ENCODE measurements at regions not wholly inside any gene's neighbourhood (a gene's known extent, or its start where the extent isn't known, plus 50 kb on each side); places are given as distances from the start of the nearest gene placed in this dataset.
"Not testable (repeated sequence)": the region's sequence is repeated elsewhere in the genome, so short reads cannot be mapped to it uniquely, and the experiment has no call there.

- DNase-seq (ENCODE audit: low read depth), result no peak
Measured at GRCh38 chr12:114812384-114812783, 128.4 kb upstream of the TBX3 start.

- no peak for DNase-seq (ENCODE audit: low read depth)
Measured at GRCh38 chr12:114809097-114809496, 125.1 kb upstream of the TBX3 start.

- DNase-seq (ENCODE audit: low read depth), result not testable (repeated sequence)
Measured at GRCh38 chr12:114801381-114801780, 117.4 kb upstream of the TBX3 start.

DNA sequence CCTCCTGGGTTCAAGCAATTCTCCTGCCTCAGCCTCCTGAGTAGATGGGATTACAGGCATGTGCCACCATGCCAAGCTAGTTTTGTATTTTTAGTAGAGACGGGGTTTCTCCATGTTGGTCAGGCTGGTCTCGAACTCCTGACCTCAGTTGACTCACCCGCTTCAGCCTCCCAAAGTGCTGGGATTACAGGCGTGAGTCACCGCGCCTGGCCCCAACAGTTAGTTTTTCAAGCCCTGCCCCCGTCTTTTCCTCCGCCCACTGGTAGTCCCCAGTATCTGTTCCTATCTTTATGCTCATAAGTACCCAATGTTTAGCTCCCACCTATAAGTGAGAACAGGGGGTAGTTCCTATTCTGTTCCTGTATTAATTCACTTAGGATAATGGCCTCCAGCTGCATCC is 116.6 kb upstream of the TBX3 start:
- DNase-seq (ENCODE audit: low read depth), result not testable (repeated sequence)

DNA sequence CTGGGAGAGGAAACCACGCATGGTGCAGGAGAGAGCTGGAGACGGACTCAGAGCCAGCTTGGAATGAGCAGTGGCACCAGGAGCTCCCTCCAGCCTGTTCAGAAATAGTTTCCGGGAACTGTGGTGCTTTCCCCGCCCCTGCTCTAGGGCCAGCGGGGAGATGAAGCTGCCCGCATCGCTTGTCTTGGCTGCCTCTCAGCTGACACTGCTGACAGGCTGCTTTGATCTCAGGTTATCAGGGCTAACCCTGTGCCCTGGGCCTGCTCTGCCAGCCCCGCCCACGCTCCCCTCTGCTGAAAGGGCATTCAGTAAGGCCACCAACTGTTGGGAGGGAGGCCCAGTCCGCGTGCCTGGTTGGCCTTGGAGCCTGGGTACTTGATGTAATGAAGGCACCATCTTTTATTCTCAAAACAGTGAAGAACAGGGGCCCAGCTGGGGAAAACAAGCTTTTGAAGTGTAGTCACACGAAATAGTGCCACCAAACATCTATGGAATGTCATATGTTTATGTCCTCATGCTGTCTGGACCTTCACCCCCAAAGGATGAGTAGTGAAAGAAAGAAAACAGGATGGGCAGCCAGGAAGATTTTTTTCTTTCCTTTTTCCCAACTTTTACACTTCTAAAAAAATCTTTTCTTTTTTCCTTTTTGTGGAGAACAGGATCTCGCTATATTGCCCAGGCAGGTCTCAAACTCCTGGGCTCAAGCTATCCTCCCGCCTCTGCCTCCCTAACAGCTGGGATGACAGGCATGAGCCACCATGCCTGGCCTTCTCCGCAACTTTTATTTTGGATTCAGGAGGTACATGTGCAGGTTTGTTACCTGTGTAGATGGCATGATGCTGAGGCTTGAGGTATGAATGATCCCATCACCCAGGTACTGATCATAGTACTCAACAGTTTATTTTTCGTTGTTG is 115.9 kb upstream of the TBX3 start:
- no peak for DNase-seq (ENCODE audit: low read depth)

GRCh38 chr12:114794049-114794558 is 110.1 kb upstream of the TBX3 start:
- no peak for DNase-seq (ENCODE audit: low read depth)

- no peak for DNase-seq (ENCODE audit: low read depth)
Measured at GRCh38 chr12:114790276-114790675, 106.3 kb upstream of the TBX3 start.

DNA sequence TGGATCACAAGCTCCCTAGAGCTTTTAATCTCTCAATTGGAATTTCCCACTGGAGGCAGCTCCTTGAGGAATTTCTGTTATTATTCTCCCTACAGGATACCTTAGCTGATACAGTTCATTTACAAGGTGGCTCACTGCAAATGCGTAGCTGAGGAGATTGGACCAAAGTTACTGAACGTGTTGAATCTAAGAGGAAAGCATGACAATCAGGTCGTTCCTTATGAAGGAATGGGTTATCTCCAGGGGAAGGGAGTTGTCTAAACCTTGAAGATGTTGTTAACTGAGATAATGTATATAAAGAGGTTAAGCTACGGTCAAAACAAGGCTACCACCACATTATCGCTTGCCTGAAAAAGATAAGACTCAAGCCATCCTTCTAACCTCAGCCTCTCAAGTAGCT is 105.8 kb upstream of the TBX3 start:
- DNase-seq (ENCODE audit: low read depth), result no peak

- DNase-seq (ENCODE audit: low read depth), result no peak
Measured at GRCh38 chr12:114789276-114789675, 105.3 kb upstream of the TBX3 start.

- DNase-seq (ENCODE audit: low read depth), result no peak
Measured at GRCh38 chr12:114784526-114784925, 100.6 kb upstream of the TBX3 start.

DNA sequence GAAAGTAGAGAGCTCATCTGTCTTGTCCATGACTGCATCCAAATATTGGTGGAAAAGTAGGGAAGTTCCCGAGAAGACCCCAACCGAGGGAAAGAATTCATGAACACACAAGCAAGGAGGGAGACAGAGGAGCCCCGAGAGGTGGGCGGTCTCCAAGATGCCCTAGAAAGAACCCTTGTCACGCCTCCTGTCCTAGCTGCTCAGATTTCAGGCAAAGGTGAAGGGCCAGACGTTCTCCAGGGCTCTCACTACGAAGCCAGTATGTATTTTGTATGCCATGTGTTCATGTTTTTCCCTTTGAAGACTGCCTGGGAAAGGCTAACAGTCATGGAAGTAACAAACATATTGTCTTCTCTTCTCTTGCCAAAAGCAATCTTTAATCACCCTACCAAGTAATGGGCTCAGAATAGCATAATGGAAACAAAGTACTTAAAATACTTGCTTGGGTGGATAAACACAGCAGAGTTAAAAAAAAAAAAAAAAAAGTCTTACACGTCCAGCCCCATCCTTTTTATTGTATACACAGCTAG is 99.2 kb upstream of the TBX3 start:
- DNase-seq (ENCODE audit: low read depth), result no peak

GRCh38 chr12:114780746-114781399 is 96.9 kb upstream of the TBX3 start:
- no peak for DNase-seq (ENCODE audit: low read depth)

- no peak for DNase-seq (ENCODE audit: low read depth)
Measured at GRCh38 chr12:114779647-114780046, 95.7 kb upstream of the TBX3 start.

DNA sequence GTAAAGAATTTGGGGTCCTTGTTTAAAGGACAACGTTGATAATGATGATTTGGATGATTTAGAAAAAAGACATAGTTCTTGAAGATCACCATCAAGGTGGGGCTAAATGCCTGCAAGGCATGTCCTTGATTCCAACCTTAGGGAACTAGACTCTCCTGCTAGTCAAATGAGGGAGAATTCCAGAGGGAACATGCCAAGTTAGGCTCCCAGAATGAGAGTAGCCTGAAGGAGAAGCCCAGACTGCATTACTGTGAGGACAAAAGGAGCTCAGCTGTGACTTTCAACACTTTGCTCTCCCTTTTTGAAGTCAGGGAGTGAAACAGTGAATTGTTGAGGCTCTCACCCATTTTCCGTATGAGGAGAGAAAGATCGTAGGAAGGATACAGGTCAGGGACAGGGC is 95.2 kb upstream of the TBX3 start:
- no peak for DNase-seq (ENCODE audit: low read depth)

DNA sequence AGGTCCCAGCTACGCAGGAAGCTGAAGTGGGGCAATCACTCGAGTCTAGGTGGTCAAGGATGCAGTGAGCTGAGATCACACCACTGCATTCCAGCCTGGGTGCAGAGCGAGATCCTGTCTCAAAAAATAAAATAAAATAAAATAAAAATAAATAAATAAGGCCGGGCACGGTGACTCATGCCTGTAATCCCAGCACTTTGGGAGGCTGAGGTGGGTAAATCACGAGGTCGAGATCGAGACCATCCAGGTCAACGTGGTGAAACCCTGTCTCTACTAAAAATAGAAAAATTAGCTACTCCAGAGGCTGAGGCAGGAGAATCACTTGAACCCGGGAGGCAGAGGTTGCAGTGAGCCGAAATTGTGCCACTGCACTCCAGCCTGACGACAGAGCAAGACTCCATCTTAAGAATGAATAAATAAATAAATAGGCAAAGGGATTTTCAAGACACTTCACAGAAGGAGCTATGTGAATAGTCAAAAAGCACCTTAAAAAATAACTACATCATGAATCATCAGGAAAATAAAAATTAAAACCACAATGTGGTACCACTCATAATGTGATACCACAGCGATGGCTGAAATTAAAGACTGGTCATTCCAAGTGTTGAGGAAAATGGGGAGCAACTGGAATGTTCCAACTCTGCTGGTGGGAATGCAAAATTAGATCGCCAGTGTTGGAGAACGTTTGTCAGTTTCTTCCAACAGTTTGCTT is 92.9 kb upstream of the TBX3 start:
- DNase-seq (ENCODE audit: low read depth), result no peak

DNA sequence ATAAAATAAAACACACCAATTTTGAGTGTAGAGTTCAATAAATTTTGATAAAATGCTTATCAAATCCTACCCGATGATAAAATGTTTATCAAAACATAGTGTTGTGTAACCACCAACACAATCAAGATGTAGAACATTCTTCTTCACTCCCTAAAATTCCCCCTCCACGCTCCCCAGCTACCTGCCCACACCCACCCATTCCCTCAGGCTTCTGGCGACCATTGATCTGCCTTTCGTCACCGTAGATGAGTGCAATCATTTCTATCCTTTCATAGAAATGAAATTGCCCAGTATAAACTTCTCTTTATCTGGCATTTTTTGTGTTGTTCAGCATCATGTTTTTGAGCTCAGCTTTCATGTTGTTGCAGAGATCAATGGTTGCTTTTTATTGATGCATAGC is 90.7 kb upstream of the TBX3 start:
- no peak for DNase-seq (ENCODE audit: low read depth)

- DNase-seq (ENCODE audit: low read depth), result no peak
Measured at GRCh38 chr12:114774197-114774596, 90.2 kb upstream of the TBX3 start.

DNA sequence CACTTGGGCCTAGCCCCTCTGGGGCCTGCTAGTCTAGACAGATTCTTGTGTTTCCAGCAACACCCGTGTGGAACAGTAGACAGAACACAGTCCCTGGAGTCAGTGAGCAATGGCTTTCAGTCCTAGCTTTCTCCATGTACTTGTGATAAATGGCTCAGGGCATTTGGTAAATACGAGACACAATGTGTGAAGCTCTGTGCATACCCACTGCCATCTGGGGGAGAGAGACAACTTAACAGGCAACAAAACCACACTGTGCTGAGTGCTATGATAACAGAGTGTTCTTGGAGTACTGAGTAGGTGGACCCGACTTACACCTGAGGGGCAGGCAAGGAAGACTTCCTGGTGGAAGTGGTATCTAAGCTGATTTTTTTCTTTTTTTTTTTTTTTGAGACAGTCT is 86.3 kb upstream of the TBX3 start:
- no peak for DNase-seq (ENCODE audit: low read depth)

GRCh38 chr12:114769634-114770033 is 85.7 kb upstream of the TBX3 start:
- no peak for DNase-seq (ENCODE audit: low read depth)

DNA sequence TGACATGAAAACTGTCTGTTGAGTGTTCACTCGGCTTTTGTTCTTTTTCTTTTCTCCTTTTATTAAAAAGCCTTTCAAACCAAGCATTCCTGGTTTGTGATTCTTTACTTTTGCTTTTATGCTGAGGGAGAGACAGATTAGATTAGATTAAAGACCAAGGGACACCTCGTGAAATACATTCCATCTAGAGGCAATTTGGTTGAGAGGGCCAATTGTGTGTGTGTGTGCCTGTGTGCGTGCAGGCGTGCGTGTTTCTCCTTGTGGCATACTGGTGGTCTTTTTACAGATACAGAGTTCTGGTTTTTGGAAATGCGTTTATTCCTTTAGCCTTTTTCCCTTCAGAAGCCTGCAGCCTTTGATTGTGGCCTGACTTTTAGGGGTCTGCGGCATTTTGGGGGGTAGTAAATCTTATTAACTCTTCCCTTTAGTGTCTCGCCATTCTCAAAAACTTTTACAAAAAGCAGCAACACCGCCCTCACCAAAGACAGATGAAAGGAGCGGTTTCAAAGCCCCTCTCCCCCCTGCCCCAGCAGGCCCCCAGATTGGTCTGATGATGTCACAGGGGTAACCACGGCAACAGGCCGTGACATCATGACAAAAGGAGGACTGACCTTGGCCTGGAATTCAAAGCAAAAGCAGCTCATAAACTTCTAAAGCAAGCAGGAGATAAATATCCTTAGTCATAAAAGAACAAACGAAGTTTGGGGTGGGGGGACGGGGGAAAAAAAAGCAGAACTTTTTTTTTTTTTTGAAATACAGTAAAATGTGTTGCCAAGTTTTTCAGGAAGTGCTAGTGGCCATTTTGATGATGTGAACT is 84.1 kb upstream of the TBX3 start:
- DNase-seq (ENCODE audit: low read depth), result no peak

DNA sequence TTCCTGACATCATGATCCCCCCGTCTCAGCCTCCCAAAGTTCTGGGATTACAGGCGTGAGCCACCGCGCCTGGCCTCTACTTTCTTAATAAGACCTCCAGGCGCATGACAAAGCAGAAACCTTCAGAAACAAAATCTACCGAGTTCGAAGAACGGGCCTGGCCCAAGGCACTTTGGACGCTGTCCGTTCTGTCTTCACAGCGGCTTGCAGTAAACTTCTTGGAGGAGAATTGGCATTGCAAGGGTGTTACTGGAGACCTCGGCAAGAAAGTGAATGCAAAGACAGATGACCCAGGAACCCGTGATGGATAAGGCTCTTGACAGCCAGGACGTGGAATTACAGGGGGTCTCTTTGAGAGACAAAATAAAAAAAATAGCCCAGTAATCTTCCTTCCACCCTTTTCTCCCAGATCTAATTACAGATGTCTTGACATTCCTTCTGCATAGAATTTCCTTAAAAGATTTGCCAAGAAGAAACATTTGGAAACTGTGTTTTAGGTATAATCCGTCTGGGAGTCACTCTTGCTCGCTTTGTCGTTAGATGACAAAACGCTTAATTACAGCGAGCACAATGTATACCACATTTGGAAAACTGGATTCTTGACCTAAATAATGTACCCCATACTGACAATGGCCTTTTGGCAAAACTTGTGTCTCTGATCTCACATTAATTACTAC is 83.2 kb upstream of the TBX3 start:
- no peak for DNase-seq (ENCODE audit: low read depth)

Measured in CMK (cell line).